ENCODE measurements at regions not wholly inside any gene's neighbourhood (a gene's known extent, or its start where the extent isn't known, plus 50 kb on each side); places are given as distances from the start of the nearest gene placed in this dataset.

GRCh38 chr4:116357758-116358157, 727.6 kb downstream of the TRAM1L1 start:
- BruUV-seq (replicated peaks), result no TSS peak
- no peaks in the 10 kb centered on the region for H3K36me3 ChIP-seq (ENCODE audit: control insufficient read depth, insufficient read depth, low read length)
- no peaks in the 10 kb centered on the region for H3K4me1 ChIP-seq (ENCODE audit: control insufficient read depth, insufficient read depth, low read length)
- H3K4me3 ChIP-seq (ENCODE audit: low read depth in 2 of 2, low read length in 2 of 2), result no peak overlapping the region
- in situ Hi-C loops (cut with HindIII; ENCODE audit: low pct_unique_long_range_greater_than_20kb, low sequenced_read_pairs) (no loop called here), intact Hi-C loops (cut with micrococcal nuclease; ENCODE audit: unreplicated experiment) (no loop called here)
- CTCF ChIA-PET, result no interaction called here
- no peaks in the 10 kb centered on the region for H3K9me3 ChIP-seq (ENCODE audit: control insufficient read depth, insufficient read depth, low read depth, low read length)
- no peak for TF ChIP-seq SIN3A (IDR thresholded peaks at IDR 0.05; ENCODE audit: borderline replicate concordance, insufficient read depth, low read depth, low read length)
- no peak for TF ChIP-seq POLR2AphosphoS5 (IDR thresholded peaks at IDR 0.05; ENCODE audit: low read depth, low read length)
- TF ChIP-seq REST (IDR thresholded peaks at IDR 0.05; ENCODE audit: insufficient read depth in 1 of 2, low read depth in 2 of 2, low read length in 1 of 2), result no peak
- TF ChIP-seq CTCF (IDR thresholded peaks at IDR 0.05), result no peak
- no peak for TF ChIP-seq TCF7L2 (IDR thresholded peaks at IDR 0.05; ENCODE audit: low read depth, low read length)
- H3K27me3 ChIP-seq (ENCODE audit: control insufficient read depth, insufficient read depth, low read length), result no peaks in the 10 kb centered on the region
- no peak overlapping the region for H3K27ac ChIP-seq (ENCODE audit: low read length)
- ATAC-seq (no peak), DNase-seq (ENCODE audit: low read depth, low spot score) (no peak)
- POLR2A ChIA-PET, result no interaction called here

GRCh38 chr4:116346750-116347149, 738.6 kb downstream of the TRAM1L1 start:
- no peaks in the 10 kb centered on the region for H3K4me1 ChIP-seq (ENCODE audit: control insufficient read depth, insufficient read depth, low read length)
- POLR2A ChIA-PET, result no interaction called here

More at GRCh38 chr4:116346750-116347149, 738.6 kb downstream of the TRAM1L1 start:
- no peaks in the 10 kb centered on the region for H3K9me3 ChIP-seq (ENCODE audit: control insufficient read depth, insufficient read depth, low read depth, low read length)
- in situ Hi-C loops (cut with HindIII; ENCODE audit: low pct_unique_long_range_greater_than_20kb, low sequenced_read_pairs), result no loop called here
- intact Hi-C loops (cut with micrococcal nuclease; ENCODE audit: unreplicated experiment), result no loop called here
- ATAC-seq (no peak), DNase-seq (ENCODE audit: low read depth, low spot score) (no peak)
- no peak overlapping the region for H3K27ac ChIP-seq (ENCODE audit: low read length)
- CTCF ChIA-PET, result no interaction called here
- no TSS peak for BruUV-seq (replicated peaks)
- no peak for TF ChIP-seq REST (IDR thresholded peaks at IDR 0.05; ENCODE audit: insufficient read depth in 1 of 2, low read depth in 2 of 2, low read length in 1 of 2)
- TF ChIP-seq CTCF (IDR thresholded peaks at IDR 0.05), result no peak
- no peak for TF ChIP-seq SIN3A (IDR thresholded peaks at IDR 0.05; ENCODE audit: borderline replicate concordance, insufficient read depth, low read depth, low read length)
- TF ChIP-seq TCF7L2 (IDR thresholded peaks at IDR 0.05; ENCODE audit: low read depth, low read length), result no peak
- no peak for TF ChIP-seq POLR2AphosphoS5 (IDR thresholded peaks at IDR 0.05; ENCODE audit: low read depth, low read length)
- H3K36me3 ChIP-seq (ENCODE audit: control insufficient read depth, insufficient read depth, low read length), result no peaks in the 10 kb centered on the region
- H3K27me3 ChIP-seq (ENCODE audit: control insufficient read depth, insufficient read depth, low read length), result no peaks in the 10 kb centered on the region
- no peak overlapping the region for H3K4me3 ChIP-seq (ENCODE audit: low read depth in 2 of 2, low read length in 2 of 2)
